H1 (cell line): ENCODE measurements at regions not wholly inside any gene's neighbourhood (a gene's known extent, or its start where the extent isn't known, plus 50 kb on each side); places are given as distances from the start of the nearest gene placed in this dataset.

Experiments
- CTCF ChIA-PET: fragments of 300-600 bp; sonication (Branson Sonifier 250); formaldehyde crosslinking; loops from one replicate; lab custom pipeline; 2021; ENCODE audit not compliant: partially characterized antibody; lab: Charles Lee
- POLR2A ChIA-PET: fragments of 300-600 bp; sonication (Branson Sonifier 250); formaldehyde crosslinking; loops from one replicate; lab custom pipeline; 2021; ENCODE audit warnings: inconsistent platforms; ENCODE audit not compliant: partially characterized antibody; lab: Charles Lee
- DNase-seq, 2 experiments: peaks; one replicate each; pipeline versions ENCODE4 v3.0.0 to v3.0.0-alpha.2; 2010 to 2022; ENCODE audit warnings: low spot score in 2 of 2, low read depth in 1 of 2, mixed read lengths in 1 of 2
- FAIRE-seq: peaks from 2 replicates; lab custom pipeline; 2011; peaks lifted over from hg19 to GRCh38; lab: Jason Lieb, UNC
- H2AFZ ChIP-seq: 2 replicates; pipeline ENCODE4 v1.8.1; 2012; ENCODE audit warnings: low read length, inconsistent platforms
- H2AK5ac ChIP-seq: 2 replicates; pipeline ENCODE4 v1.6.1; 2013; ENCODE audit warnings: low read depth, low read length
- H2BK120ac ChIP-seq: replicated peaks from 2 replicates; pipeline ENCODE3; 2013; ENCODE audit warnings: low read depth, low read length, inconsistent platforms
- H2BK12ac ChIP-seq: 2 replicates; pipeline ENCODE4 v1.6.1; 2013; ENCODE audit warnings: low read depth, low read length
- H2BK15ac ChIP-seq: 2 replicates; pipeline ENCODE4 v1.6.1; 2013; ENCODE audit warnings: low read length
- H2BK20ac ChIP-seq: 2 replicates; pipeline ENCODE4 v1.6.1; 2013; ENCODE audit warnings: low read length
- H2BK5ac ChIP-seq: 2 replicates; pipeline ENCODE4 v1.6.1; 2013; ENCODE audit warnings: low read depth, low read length
- H3K14ac ChIP-seq: 2 replicates; pipeline ENCODE4 v1.6.1; 2013; ENCODE audit warnings: inconsistent platforms; ENCODE audit not compliant: insufficient read length
- H3K18ac ChIP-seq: 2 replicates; pipeline ENCODE4 v1.6.1; 2013; ENCODE audit warnings: low read length; ENCODE audit errors: extremely low read depth
- H3K23ac ChIP-seq: 2 replicates; pipeline ENCODE4 v1.6.1; 2013; ENCODE audit warnings: inconsistent platforms; ENCODE audit not compliant: insufficient read length
- H3K23me2 ChIP-seq: 2 replicates; pipeline ENCODE4 v1.6.1; 2013; ENCODE audit warnings: low read depth, low read length
- H3K27ac ChIP-seq: 2 replicates; pipeline ENCODE4 v1.6.1; 2011; ENCODE audit warnings: low read depth, low read length, inconsistent platforms
- H3K27me3 ChIP-seq, 4 experiments: replicated peaks in 1 of 4; 1 replicate in 1 of 4; 2 replicates in 3 of 4; pipeline versions ENCODE4 v1.6.1 to v1.8.1; 2011 to 2013; ENCODE audit warnings: low read length in 3 of 4, mild to moderate bottlenecking in 3 of 4, inconsistent platforms in 2 of 4, mixed read lengths in 2 of 4, moderate library complexity in 1 of 4; ENCODE audit not compliant: control insufficient read depth in 3 of 4, insufficient read depth in 3 of 4; ENCODE audit errors: extremely low read depth in 1 of 4
- H3K36me3 ChIP-seq, 4 experiments: 2 replicates each; pipeline versions ENCODE4 v1.6.1 to v1.8.1; 2011 to 2013; ENCODE audit warnings: mild to moderate bottlenecking in 4 of 4, low read length in 3 of 4, moderate library complexity in 2 of 4, control low read depth in 1 of 4, inconsistent platforms in 1 of 4; ENCODE audit not compliant: insufficient read depth in 4 of 4, control insufficient read depth in 2 of 4
- H3K4ac ChIP-seq: replicated peaks from 2 replicates; pipeline ENCODE3; 2013; ENCODE audit warnings: low read length, low read depth, mixed read lengths, inconsistent platforms; ENCODE audit not compliant: insufficient read length
- H3K4me1 ChIP-seq, 4 experiments: replicated peaks in 1 of 4; 1 replicate in 1 of 4; 2 replicates in 3 of 4; pipeline versions ENCODE4 v1.6.1 to v1.8.1; 2011 to 2013; ENCODE audit warnings: low read length in 3 of 4, inconsistent platforms in 2 of 4, mixed read lengths in 1 of 4; ENCODE audit not compliant: insufficient read depth in 4 of 4, control insufficient read depth in 3 of 4
- H3K4me2 ChIP-seq, 2 experiments: 2 replicates each; pipeline versions ENCODE4 v1.6.1 to v1.8.1; 2011 to 2013; ENCODE audit warnings: low read depth in 2 of 2, low read length in 2 of 2, control low read depth in 1 of 2, inconsistent platforms in 1 of 2, mild to moderate bottlenecking in 1 of 2; ENCODE audit not compliant: insufficient read depth in 1 of 2
- H3K4me3 ChIP-seq, 4 experiments: fragments of 200-600, 300-600 bp in 1 of 4; sonication (generic), shearing (Covaris generic), sonication (Bioruptor Twin) in 1 of 4; 2 replicates each; pipeline versions ENCODE4 v1.5.1 to v1.8.1; 2011 to 2016; ENCODE audit warnings: low read length in 4 of 4, low read depth in 3 of 4, control low read depth in 2 of 4, inconsistent platforms in 2 of 4, mild to moderate bottlenecking in 2 of 4, mixed read lengths in 1 of 4, moderate library complexity in 1 of 4; ENCODE audit not compliant: insufficient read depth in 2 of 4; ENCODE audit errors: extremely low read depth in 1 of 4
- H3K56ac ChIP-seq: replicated peaks from 2 replicates; pipeline ENCODE3; 2013; ENCODE audit warnings: low read depth, mild to moderate bottlenecking, mixed read lengths, low read length, inconsistent platforms; ENCODE audit not compliant: insufficient read length
- H3K79me1 ChIP-seq: 2 replicates; pipeline ENCODE4 v1.6.1; 2013; ENCODE audit warnings: low read depth, low read length, control low read depth
- H3K79me2 ChIP-seq, 2 experiments: 2 replicates each; pipeline versions ENCODE4 v1.6.1 to v1.8.1; 2012 to 2013; ENCODE audit warnings: low read length in 2 of 2, mild to moderate bottlenecking in 2 of 2, inconsistent platforms in 1 of 2; ENCODE audit not compliant: insufficient read depth in 2 of 2, control insufficient read depth in 1 of 2
- H3K9ac ChIP-seq, 4 experiments: replicated peaks in 1 of 4; 1 replicate in 1 of 4; 2 replicates in 3 of 4; pipeline versions ENCODE4 v1.6.1 to v1.8.1; 2011 to 2013; ENCODE audit warnings: low read depth in 3 of 4, low read length in 3 of 4, control low read depth in 2 of 4, mild to moderate bottlenecking in 2 of 4, moderate library complexity in 2 of 4, inconsistent platforms in 1 of 4; ENCODE audit errors: extremely low read depth in 1 of 4
- H3K9me3 ChIP-seq, 2 experiments: 2 replicates each; pipeline versions ENCODE4 v1.6.1 to v1.8.1; 2012 to 2013; ENCODE audit warnings: mild to moderate bottlenecking in 2 of 2, moderate library complexity in 2 of 2, control low read depth in 1 of 2, inconsistent platforms in 1 of 2, low read depth in 1 of 2, low read length in 1 of 2, mixed read lengths in 1 of 2; ENCODE audit not compliant: insufficient read depth in 2 of 2
- H4K20me1 ChIP-seq, 2 experiments: replicated peaks in 1 of 2; 2 replicates each; pipeline versions ENCODE3 to v1.8.1; 2011 to 2013; ENCODE audit warnings: inconsistent platforms in 2 of 2, low read length in 2 of 2, mild to moderate bottlenecking in 1 of 2; ENCODE audit not compliant: insufficient read depth in 2 of 2, control insufficient read depth in 1 of 2
- H4K5ac ChIP-seq: 2 replicates; pipeline ENCODE4 v1.6.1; 2013; ENCODE audit warnings: low read length, low read depth, mixed read lengths, inconsistent platforms; ENCODE audit not compliant: insufficient read length
- H4K8ac ChIP-seq: 2 replicates; pipeline ENCODE4 v1.8.0; 2013; ENCODE audit warnings: mild to moderate bottlenecking, moderate library complexity, low read length, inconsistent platforms; ENCODE audit not compliant: insufficient read depth; ENCODE audit errors: extremely low read depth
- H4K91ac ChIP-seq: replicated peaks from 2 replicates; pipeline ENCODE3; 2013; ENCODE audit warnings: low read length, mixed read lengths, inconsistent platforms; ENCODE audit not compliant: insufficient read length
- BACH1 ChIP-seq: IDR thresholded peaks from 2 replicates; pipeline ENCODE4 v1.6.1; 2012; ENCODE audit warnings: low read length, improper control_type of control experiment
- CBX5 ChIP-seq: fragments of 300-800, 300-1000 bp; sonication (generic); IDR thresholded peaks from 2 replicates; pipeline ENCODE4 v1.7.1; 2016; ENCODE audit warnings: antibody characterized with exemption, low read length, low read depth
- CBX8 ChIP-seq: fragments of 300-800, 300-1000 bp; sonication (generic); IDR thresholded peaks from 2 replicates; pipeline ENCODE4 v1.7.1; 2016; ENCODE audit warnings: low read depth, low read length, borderline replicate concordance
- CTCF ChIP-seq, 3 experiments: IDR thresholded peaks; 1 replicate in 2 of 3; 2 replicates in 1 of 3; pipeline versions ENCODE4 v1.5.1 to v1.6.1; 2011; ENCODE audit warnings: low read length in 3 of 3, mild to moderate bottlenecking in 3 of 3, inconsistent platforms in 2 of 3, low read depth in 1 of 3, moderate library complexity in 1 of 3; ENCODE audit not compliant: insufficient read depth in 1 of 3; ENCODE audit errors: control extremely low read depth in 1 of 3
- HDAC6 ChIP-seq: IDR thresholded peaks from one replicate; pipeline ENCODE4 v1.7.1; 2012; ENCODE audit warnings: low read depth, mild to moderate bottlenecking, inconsistent platforms, low read length, moderate library complexity
- POU5F1 ChIP-seq: IDR thresholded peaks from 2 replicates; pipeline ENCODE4 v1.6.1; 2011; ENCODE audit warnings: low read depth, mild to moderate bottlenecking, low read length, moderate library complexity
- WGBS, 2 experiments: shearing (Covaris generic) in 1 of 2; methylation state at CpG; one replicate each; pipeline versions ENCODE4 v1.1.6 to v1.1.7; 2013 to 2015; ENCODE audit warnings: low lambda C conversion rate in 2 of 2, mixed read lengths in 2 of 2, inconsistent platforms in 1 of 2, low coverage in 1 of 2, missing lambda C conversion rate in 1 of 2; ENCODE audit not compliant: insufficient replicate concordance in 2 of 2, insufficient coverage in 1 of 2, insufficient read length in 1 of 2; ENCODE audit errors: extremely low coverage in 1 of 2, missing lambda C conversion rate in 1 of 2; 5-methylcytosine and 5-hydroxymethylcytosine counted together

- H3K36me3 ChIP-seq = no peaks in the 10 kb centered on the region
- no peak overlapping the region for H3K18ac ChIP-seq
- H3K14ac ChIP-seq = no peak overlapping the region
- no peak overlapping the region for H3K4me2 ChIP-seq
- H3K4me3 ChIP-seq = no peak overlapping the region
- no peaks in the 10 kb centered on the region; a peak in 1 of 7 replicates for H3K27me3 ChIP-seq
- H3K23me2 ChIP-seq = no peaks in the 10 kb centered on the region
- H4K5ac ChIP-seq = no peak overlapping the region
- H3K79me2 ChIP-seq = no peaks in the 10 kb centered on the region
- no peak overlapping the region for H2AK5ac ChIP-seq
- no peak overlapping the region for H2BK15ac ChIP-seq
- no peak overlapping the region for H3K27ac ChIP-seq
- FAIRE-seq (no peak), DNase-seq (no peak)
- H4K20me1 ChIP-seq = no peaks in the 10 kb centered on the region
- H2BK20ac ChIP-seq = no peak overlapping the region
- CTCF ChIA-PET = interaction anchor here (0.6 to 3.2 kb wide), 7 partner anchors 8 to 343 kb away, joined by 3 to 13 read pairs (median 7); no protein-coding TSS in a partner anchor
- H3K79me1 ChIP-seq = no peaks in the 10 kb centered on the region
- H3K4ac ChIP-seq = no peak overlapping the region
- no peak overlapping the region for H2BK120ac ChIP-seq
- H3K4me1 ChIP-seq = peaks cover 4 to 18% (median 9%) of the 10 kb centered on the region in 4 experiments
- H2BK5ac ChIP-seq = no peak overlapping the region
- H3K9ac ChIP-seq = no peak overlapping the region
- POLR2A ChIA-PET = no interaction called here
- no peak overlapping the region for H2BK12ac ChIP-seq
- no peaks in the 10 kb centered on the region for H3K9me3 ChIP-seq
- H2AFZ ChIP-seq = no peak overlapping the region
- no peak overlapping the region for H3K56ac ChIP-seq
- H3K23ac ChIP-seq = no peak overlapping the region
- no peak overlapping the region for H4K8ac ChIP-seq
- 85% methylated on average over 2 of the region's 2 CpGs; no CpG with 5 or more reads in 1 of the 2 experiments for WGBS, 2 experiments
- H4K91ac ChIP-seq = no peak overlapping the region
- TF ChIP-seq CTCF (IDR thresholded peaks at IDR 0.05; ENCODE audit: control extremely low read depth in 1 of 3, insufficient read depth in 1 of 3, low read depth in 1 of 3, low read length in 3 of 3) = no peak
- TF ChIP-seq POU5F1 = no peak
- no peak for TF ChIP-seq CBX5
- TF ChIP-seq HDAC6 = no peak
- no peak for TF ChIP-seq BACH1
- TF ChIP-seq CBX8 = no peak
Measured at GRCh38 chr6:40325041-40325440, 262.1 kb downstream of the LRFN2 start.
